ELR (cell line): ENCODE measurements at regions not wholly inside any gene's neighbourhood (a gene's known extent, or its start where the extent isn't known, plus 50 kb on each side); places are given as distances from the start of the nearest gene placed in this dataset.

Source experiments
- DNase-seq: peaks from one replicate; pipeline ENCODE4 v3.0.0-alpha.2; 2015; ENCODE audit warnings: low read depth

DNA sequence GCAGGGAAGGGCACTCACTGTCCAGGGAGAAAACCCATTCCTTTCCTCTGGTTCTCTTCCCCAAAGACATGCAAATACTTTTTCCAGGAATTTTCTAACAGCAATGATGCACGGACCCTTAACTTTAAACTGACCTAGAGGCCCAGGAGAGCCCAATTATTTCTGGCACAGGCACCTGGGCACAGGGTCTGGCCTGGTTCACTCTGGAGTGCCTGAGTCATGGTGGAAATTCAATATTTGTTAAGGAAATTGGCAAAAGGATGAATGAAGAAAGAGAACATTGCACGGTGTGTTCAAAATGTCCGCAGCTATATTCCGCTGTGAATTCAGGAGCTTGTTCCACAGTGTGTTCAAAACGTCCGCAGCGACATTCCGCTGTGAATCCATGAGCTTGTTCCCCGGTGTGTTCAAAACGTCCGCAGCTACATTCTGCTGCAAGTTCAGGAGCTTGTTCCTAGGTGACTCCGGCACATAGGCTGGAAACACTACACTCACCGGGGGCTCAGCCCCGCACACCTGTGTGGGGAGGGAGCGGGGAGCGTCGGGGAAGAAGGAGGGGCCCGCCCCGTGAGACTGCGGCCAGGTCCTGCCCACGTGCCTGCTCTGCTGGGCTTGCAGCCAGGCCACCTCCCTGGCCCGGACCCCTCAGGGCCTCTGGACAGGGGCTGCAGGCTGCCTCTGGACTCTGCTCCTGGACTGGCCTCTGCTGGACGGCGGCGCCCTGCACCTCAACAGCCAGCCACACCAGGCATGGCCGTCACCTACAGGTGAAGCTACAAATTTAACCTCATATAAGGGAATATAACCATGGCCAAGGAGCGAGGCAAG, 72.0 kb upstream of the FAM20C start:
- DNase-seq, result no peak

DNA sequence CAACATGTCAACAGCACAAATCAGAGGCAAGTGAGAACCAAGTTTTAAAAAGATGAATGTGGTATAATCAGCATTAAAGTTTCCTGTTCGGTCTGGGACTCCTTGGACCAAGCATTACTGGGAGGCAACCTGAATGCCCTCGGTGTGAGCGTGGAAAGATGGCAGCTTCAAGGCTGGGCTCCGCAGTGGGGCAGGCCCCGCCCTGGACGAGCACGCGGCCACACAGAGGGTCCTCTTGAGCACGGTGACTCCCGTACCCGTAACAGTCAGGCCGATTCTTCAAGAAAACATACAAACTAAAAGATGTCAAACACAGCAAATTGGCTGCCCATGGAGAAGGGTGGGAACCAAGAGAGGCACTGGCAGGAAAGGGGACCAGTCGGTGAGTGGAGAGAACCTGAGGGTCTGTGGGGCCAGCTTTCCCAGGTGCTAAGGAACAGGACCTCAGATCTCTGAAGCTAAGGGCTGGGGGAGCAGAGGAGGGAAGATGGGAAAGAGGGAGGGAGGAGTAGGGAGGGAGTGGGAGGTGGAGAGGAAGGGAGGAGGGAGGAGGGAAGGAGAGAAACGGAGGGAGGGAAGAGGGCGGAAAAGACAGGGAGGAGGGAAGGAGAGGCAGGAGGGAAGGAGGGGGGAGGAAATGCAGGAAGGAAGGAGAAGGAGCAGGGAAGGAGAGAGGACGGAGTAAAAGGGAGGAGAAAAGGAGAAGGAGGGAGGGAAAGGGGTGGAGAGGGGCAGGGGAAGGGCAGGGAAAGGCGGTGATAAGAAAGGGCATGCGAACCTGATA, 71.2 kb upstream of the FAM20C start:
- no peak for DNase-seq

DNA sequence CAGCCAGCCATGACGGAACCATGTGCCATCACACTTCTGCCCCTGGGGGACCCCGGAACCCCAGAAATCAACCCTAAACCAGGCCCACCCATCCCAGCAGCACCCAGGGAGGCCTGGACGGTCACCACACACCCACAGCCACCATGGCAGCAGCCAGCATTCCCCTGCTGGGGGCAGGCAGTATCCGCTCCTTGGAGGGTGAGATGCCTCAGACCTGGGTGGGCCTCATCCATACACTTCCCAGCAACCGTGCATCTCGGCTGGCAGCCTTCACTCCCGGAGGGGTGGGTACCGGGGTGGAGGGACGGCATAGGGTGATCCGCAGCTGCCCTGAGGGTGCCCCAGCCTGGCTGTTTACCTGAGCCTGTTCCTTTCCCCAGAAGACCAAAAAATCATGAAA, 69.1 kb upstream of the FAM20C start:
- no peak for DNase-seq

- DNase-seq, result no peak
Measured at GRCh38 chr7:124130-124949, 68.0 kb upstream of the FAM20C start.

- DNase-seq, result no peak
Measured at GRCh38 chr7:125061-125475, 67.3 kb upstream of the FAM20C start.

- peak; percentile 31 for DNase-seq
Measured at GRCh38 chr7:125661-126060, 66.7 kb upstream of the FAM20C start.

DNA sequence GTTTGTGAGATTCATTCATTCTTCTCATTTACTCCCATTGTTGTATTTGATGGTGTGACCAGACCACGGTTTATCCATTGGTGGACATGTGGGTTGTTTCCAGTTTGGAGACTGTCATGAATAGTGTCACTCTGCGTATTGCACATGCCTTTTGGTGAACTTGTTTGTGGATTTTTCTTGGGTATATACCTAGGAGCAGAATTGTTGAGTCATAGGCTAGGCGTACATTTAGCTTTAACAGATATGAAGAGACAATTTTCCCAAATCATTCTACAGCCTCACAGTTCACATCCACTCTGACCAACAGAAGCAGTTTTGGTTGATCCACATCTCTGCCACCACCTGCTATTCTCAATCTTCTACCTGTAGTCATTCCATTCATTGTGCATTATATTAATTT, 66.0 kb upstream of the FAM20C start:
- DNase-seq, result no peak

- DNase-seq, result no peak
Measured at GRCh38 chr7:127064-127598, 65.2 kb upstream of the FAM20C start.

- DNase-seq, result no peak
Measured at GRCh38 chr7:128171-129080, 63.9 kb upstream of the FAM20C start.

DNA sequence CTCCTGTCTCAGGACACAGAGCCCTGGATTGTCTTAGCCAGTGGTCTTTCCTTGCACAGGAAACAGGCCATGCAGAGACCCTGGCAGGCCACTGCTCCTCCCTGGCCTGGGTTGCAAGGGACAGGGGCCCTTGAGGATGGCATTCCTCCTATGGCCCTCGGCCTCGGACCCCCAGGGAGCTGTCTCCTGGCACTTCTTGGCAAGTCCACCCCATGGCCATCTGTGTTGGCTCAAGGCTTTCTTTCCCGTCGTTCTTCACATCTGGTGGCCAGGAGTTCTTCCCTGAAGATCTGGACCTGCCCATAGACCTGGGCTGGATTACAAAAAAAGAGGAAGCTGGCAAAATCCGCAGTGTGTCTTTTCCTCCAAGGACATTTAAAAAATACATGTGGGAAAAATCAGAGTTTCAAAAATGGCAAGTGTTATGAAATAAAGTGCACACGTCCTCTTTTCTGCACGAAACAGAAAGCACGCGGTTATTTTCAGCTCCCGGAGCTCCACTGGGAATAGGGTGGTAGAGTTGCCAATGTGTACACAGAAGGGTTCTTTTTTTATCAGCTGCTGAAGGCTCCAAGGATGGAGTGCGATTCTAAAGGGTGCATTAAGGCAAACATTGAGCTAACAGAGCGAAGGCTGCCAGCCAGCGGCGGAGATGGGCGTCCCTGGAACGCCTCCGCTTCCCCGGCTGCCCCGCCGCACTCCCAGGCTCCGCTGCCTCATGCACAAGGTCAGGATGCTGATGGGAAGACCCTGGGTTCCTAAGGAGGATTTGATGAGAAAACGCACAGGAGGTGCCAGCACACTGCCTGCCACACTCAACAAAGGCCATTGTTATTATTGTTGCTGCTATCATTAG, 62.8 kb upstream of the FAM20C start:
- DNase-seq, result no peak

GRCh38 chr7:130222-130572, 62.2 kb upstream of the FAM20C start:
- no peak for DNase-seq

GRCh38 chr7:130875-131780, 61.2 kb upstream of the FAM20C start:
- no peak for DNase-seq

DNA sequence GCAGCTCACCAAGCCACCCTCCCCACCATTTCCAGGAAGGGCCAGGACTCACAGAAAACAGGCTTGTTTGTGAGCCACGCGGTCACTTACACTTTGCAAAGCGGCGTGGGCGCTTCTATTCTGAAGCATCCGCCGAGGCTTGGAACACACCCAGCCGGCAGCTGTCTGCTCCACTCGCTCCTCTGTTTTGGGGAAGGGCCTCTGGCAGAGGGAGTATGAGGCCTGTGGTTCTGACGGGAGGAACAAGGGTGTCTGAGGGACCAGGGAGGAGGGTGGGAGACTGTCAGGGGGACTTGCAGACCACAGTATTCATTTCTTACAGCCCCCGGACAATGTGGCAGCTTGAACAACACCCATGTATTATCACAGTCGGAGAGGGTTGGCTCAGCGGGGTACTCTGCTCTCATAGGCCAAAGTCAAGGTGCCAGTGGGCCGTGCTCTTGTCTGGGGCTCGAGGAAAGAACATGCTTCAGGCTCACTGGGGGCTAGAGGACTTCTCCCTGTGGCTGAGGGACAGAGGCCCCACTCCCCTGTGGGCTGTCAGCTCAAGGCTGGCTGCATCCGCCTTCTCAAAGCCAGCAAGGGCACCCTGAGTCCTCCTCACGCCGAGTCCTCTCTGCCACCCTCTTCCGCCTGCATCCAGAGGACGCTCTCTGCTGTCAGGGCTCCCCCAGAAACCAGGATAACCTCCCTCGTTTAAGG, 60.4 kb upstream of the FAM20C start:
- DNase-seq, result no peak

DNA sequence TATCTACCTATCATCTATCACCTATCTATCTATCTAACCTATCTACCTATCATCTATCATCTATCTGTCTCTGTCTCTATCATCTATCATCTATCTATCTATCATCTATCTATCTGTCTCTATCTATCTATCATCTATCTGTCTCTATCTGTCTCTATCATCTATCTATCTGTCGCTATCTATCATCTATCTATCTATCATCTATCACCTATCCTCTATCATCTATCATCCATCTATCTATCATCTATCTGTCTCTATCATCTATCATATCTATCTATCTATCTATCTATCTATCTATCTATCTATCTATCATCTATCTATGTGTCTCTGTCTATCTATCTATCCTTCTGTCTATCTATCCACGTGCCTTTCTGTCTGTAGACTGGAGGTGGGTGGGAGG, 59.5 kb upstream of the FAM20C start:
- DNase-seq, result no peak

GRCh38 chr7:133470-133869, 58.9 kb upstream of the FAM20C start:
- DNase-seq, result no peak

DNA sequence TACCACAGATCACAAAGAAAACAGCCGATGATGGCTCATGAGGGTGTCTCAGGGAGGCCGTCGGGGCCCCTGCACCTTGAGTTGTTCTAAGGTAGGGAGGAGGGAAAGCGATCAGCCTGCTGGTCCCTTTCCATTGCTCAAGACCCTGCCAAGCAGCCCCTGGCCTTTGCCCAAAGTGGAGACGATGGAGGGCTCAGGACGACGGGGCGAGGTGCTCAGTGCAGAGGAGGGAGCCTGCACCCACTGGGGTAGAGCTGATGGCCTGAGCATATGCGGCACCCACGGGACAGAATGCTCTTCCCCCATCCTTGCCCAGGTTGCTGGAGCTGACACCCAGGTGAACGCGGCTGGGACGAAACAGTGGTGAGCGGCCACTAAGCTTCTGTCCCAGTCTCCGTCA, 58.3 kb upstream of the FAM20C start:
- DNase-seq, result no peak

GRCh38 chr7:134561-135256, 57.7 kb upstream of the FAM20C start:
- DNase-seq, result no peak

DNA sequence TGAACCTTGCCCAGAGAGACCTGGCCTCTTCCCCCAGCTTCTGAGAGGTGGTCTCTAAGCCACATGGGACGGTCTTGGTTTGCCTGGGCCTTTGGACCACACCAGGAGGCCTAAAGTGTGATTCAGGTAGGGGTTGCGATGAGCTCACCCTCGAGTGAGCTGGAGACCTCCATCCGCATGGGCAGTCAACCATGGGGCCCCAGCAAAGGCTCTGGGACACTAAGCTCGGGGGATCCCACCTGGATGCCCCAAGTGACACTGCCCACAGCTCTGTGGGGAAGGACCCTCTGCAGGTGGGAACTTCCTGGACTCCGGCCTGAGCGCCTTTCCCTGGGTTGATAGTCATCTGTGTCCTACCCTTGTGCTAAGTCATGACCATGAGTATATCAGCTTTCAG, 57.1 kb upstream of the FAM20C start:
- DNase-seq, result no peak
